ENCODE measurements at regions not wholly inside any gene's neighbourhood (a gene's known extent, or its start where the extent isn't known, plus 50 kb on each side); places are given as distances from the start of the nearest gene placed in this dataset.

DNA sequence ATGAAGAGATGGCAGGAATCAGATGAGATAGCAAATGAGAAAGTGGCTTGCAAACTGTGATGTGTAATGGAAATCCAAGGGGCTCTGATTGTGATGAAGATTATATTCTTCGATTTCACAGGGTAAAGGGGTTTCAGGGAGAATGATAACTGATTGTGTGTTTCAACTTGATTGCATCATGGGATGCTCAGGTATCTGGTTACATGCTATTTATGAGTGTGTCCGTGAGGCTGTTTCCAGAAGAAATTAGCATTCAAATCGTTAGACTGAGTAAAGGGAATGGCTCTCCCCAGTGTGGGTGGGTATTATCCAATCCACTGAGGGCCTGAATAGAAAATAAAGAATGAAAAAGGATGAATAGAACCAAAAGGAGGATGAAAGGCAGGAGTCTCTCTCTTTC is 278.7 kb upstream of the LARGE1 start:
- ChIA-PET RAD21 (ENCODE audit: low non-redundant PET in 1 of 2, low total read pairs in 2 of 2, uncharacterized antibody in 2 of 2, unreplicated experiment in 2 of 2) (no interaction called here), CTCF (no interaction called here), POLR2A (no interaction called here)
- H4K20me1 ChIP-seq (ENCODE audit: insufficient read depth), result no peaks in the 10 kb centered on the region
- no peak overlapping the region for H3K4me3 ChIP-seq (replicated peaks in 1 of 2; ENCODE audit: low read depth in 1 of 2, low read length in 2 of 2)
- H3K9me3 ChIP-seq (ENCODE audit: control insufficient read depth in 1 of 2, insufficient read depth in 1 of 2, low read depth in 1 of 2, low read length in 2 of 2), result peaks cover 15 to 36% of the 10 kb centered on the region in 2 experiments; a peak in 3 of 4 replicates
- no peak overlapping the region for H3K27ac ChIP-seq (ENCODE audit: low read depth, low read length)
- H3K36me3 ChIP-seq (ENCODE audit: control insufficient read depth in 1 of 2, insufficient read depth in 2 of 2, low read length in 2 of 2), result no peaks in the 10 kb centered on the region
- H3K4me1 ChIP-seq (ENCODE audit: control insufficient read depth in 1 of 2, insufficient read depth in 2 of 2, low read length in 2 of 2), result no peaks in the 10 kb centered on the region
- no peaks in the 10 kb centered on the region for H3K79me2 ChIP-seq (ENCODE audit: insufficient read depth, low read length)
- intact Hi-C loops (cut with micrococcal nuclease), result no loop called here
- no peaks in the 10 kb centered on the region for H3K27me3 ChIP-seq (ENCODE audit: insufficient read depth, low read length)
- BruUV-seq (replicated peaks), result no TSS peak
- H3K9ac ChIP-seq (ENCODE audit: low read length), result no peak overlapping the region
- no peak for TF ChIP-seq CBX3 (IDR thresholded peaks at IDR 0.05; ENCODE audit: low read depth)
- TF ChIP-seq, protein P1, sequence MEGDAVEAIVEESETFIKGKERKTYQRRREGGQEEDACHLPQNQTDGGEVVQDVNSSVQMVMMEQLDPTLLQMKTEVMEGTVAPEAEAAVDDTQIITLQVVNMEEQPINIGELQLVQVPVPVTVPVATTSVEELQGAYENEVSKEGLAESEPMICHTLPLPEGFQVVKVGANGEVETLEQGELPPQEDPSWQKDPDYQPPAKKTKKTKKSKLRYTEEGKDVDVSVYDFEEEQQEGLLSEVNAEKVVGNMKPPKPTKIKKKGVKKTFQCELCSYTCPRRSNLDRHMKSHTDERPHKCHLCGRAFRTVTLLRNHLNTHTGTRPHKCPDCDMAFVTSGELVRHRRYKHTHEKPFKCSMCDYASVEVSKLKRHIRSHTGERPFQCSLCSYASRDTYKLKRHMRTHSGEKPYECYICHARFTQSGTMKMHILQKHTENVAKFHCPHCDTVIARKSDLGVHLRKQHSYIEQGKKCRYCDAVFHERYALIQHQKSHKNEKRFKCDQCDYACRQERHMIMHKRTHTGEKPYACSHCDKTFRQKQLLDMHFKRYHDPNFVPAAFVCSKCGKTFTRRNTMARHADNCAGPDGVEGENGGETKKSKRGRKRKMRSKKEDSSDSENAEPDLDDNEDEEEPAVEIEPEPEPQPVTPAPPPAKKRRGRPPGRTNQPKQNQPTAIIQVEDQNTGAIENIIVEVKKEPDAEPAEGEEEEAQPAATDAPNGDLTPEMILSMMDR (IDR thresholded peaks at IDR 0.05 in 2 of 3, conservative IDR thresholded peaks at IDR 0.05 in 1 of 3; ENCODE audit: borderline replicate concordance in 1 of 3, insufficient read depth in 1 of 3, low read depth in 2 of 3, low read length in 2 of 3), result no peak
- no peak for TF ChIP-seq FOSL1 (IDR thresholded peaks at IDR 0.05; ENCODE audit: low read depth)
- no peak for TF ChIP-seq EZH2phosphoT487 (IDR thresholded peaks at IDR 0.05; ENCODE audit: borderline replicate concordance)
- no peak for TF ChIP-seq ELF1 (IDR thresholded peaks at IDR 0.05; ENCODE audit: borderline replicate concordance, low read depth)
- TF ChIP-seq, protein P2, sequence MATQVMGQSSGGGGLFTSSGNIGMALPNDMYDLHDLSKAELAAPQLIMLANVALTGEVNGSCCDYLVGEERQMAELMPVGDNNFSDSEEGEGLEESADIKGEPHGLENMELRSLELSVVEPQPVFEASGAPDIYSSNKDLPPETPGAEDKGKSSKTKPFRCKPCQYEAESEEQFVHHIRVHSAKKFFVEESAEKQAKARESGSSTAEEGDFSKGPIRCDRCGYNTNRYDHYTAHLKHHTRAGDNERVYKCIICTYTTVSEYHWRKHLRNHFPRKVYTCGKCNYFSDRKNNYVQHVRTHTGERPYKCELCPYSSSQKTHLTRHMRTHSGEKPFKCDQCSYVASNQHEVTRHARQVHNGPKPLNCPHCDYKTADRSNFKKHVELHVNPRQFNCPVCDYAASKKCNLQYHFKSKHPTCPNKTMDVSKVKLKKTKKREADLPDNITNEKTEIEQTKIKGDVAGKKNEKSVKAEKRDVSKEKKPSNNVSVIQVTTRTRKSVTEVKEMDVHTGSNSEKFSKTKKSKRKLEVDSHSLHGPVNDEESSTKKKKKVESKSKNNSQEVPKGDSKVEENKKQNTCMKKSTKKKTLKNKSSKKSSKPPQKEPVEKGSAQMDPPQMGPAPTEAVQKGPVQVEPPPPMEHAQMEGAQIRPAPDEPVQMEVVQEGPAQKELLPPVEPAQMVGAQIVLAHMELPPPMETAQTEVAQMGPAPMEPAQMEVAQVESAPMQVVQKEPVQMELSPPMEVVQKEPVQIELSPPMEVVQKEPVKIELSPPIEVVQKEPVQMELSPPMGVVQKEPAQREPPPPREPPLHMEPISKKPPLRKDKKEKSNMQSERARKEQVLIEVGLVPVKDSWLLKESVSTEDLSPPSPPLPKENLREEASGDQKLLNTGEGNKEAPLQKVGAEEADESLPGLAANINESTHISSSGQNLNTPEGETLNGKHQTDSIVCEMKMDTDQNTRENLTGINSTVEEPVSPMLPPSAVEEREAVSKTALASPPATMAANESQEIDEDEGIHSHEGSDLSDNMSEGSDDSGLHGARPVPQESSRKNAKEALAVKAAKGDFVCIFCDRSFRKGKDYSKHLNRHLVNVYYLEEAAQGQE (IDR thresholded peaks at IDR 0.05; ENCODE audit: low read depth), result no peak
- no peak for TF ChIP-seq SRF (IDR thresholded peaks at IDR 0.05; ENCODE audit: low read depth)
- TF ChIP-seq CEBPB (IDR thresholded peaks at IDR 0.05; ENCODE audit: low read depth), result no peak
- no peak for TF ChIP-seq ZNF274 (IDR thresholded peaks at IDR 0.05; ENCODE audit: low read depth, low read length)
- no peak overlapping the region for H3K4me2 ChIP-seq (ENCODE audit: low read length)
- DNase-seq (ENCODE audit: low read depth, low spot score) (no peak), ATAC-seq (no peak)
- H2AFZ ChIP-seq (ENCODE audit: low read depth, low read length, poor library complexity, severe bottlenecking), result no peak overlapping the region
- H3K9me2 ChIP-seq (ENCODE audit: insufficient read depth), result no peaks in the 10 kb centered on the region
